HG03066 (cell line): ENCODE measurements at regions not wholly inside any gene's neighbourhood (a gene's known extent, or its start where the extent isn't known, plus 50 kb on each side); places are given as distances from the start of the nearest gene placed in this dataset.

Experiments used
- ATAC-seq: cut with Tn5 transposase; IDR thresholded peaks from one replicate; pipeline ENCODE4 v1.9.1; 2021; ENCODE audit warnings: low read depth; ENCODE audit not compliant: unreplicated experiment

DNA sequence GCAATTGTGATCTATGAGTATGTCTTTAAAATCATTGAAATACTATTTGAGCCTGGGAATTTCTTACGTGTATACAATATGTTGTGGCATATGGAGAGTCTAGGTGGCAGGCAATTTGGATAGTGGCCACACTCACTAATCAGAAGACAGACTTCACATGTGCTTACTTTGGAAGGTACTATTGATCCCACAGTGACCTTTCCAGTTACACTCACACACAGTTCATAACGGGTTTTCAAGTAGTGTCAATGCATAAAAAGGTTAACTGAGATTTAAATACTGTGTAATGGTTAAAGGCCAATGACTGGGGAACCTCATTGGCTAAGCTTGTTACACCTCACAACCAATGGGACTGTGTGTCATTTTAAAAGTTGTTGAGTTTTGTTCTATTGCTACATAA is 783.2 kb downstream of the RPA4 start:
- no peak for ATAC-seq

DNA sequence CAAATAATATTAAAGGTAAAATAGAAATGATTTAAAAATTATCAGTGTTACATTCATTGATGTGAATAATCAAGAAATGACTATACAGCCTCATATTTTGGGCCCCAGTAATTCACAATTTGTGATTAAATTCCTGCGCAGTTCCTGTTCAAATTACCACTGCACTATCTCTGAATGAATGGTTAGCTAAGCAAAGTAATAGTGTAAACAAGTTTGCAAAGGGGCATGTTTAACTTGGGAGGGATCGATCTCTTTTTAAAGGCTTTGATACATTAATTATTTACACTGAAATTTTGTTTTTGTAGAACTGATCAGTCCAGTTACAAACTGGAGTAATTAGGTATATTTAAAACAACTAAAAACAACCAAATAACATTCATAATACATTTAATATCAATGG is 784.4 kb downstream of the RPA4 start:
- no peak for ATAC-seq

DNA sequence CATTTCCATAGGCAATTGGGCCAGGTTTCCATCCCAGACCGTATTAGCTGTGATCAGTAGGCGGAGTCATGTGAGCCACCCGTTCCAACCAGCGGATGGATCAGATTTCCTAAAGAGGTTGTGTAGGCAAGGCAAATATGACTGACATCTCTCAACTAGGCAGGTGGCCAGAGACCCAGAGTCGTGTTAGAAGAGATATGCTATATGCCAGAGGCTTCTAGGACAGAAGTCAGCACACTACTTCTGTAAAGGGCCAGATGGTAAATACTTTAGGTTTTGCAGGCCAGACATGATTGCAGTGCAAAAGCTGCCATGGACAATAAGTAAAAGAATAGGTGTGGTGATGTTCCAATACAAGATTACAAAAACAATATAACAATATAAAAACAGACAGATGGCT is 788.4 kb downstream of the RPA4 start:
- ATAC-seq = no peak

DNA sequence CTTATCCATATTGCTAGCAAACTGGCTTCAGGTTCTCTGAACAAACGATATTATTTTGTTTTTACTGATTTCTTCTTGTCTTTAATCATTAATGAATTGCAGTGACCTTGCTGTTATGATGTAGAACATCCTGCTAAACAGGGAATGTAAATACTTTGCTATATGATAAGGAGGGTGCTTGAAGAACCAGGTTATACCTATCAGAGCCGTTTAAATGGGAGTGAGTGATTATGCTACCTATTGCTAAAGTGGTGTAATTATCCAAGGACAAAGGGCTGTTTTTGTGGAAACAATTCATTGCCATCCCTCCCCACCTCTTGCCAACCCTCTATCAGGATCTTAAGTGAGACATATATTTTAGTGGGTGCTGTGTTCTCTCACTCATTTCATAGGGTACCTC is 788.9 kb downstream of the RPA4 start:
- no peak for ATAC-seq

DNA sequence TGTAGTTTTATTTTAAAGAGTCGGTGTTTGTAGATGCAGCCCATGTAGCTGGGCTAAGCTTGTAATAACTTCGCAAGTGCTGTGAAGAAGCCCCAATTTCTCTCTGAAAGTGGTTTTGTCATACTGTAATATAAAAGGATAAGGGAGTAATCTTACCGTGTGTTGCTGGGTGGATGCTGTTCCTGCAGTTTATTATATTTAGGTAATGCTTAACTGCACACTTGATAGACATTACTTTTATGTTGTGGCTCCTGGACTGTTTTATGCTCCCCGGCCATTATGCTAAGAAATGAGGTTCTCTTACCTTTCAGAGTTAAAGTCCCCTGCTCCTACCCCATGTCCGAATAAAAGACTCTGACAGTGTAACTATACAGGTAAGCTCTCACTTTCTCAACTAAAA is 789.4 kb downstream of the RPA4 start:
- ATAC-seq = no peak

DNA sequence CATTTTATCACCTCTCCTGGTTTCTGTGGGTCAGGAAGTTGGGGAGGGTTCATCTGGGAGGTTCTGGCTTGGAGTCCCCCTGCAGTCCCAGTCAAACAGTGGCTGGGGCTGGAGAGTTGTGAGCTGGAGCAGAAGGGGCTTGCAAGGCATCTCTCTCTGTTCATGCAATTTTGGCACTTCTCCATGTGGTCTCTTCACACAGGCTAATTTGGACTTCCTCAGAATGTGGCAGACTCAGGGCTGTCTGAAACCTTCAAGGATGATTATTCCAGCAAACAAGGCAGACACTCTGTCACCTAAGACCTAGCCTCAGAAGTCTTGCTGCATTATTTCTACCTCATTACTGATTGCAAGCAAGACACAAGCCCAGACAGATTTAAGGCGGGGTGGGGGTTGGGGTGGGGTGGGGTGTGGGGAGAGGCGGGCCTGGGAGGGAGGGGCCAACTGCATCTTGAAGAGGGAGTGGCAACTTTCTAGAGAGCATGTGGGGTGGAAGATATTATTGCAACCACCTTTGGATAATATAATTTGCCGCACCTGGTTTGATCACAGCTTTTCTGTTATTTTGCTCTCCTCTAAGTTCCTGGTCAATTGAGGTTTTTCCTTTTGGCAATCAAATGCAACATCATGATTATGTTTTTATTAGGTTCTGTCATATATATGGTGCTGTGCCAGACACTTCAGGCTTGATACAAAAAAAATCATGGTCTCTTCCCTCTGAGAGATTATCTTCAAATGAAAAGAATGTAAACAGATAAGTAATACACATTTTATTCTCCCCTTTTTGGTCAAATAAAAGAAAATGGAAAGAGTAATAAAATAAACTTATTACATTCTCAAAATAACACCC is 799.5 kb downstream of the RPA4 start:
- no peak for ATAC-seq

DNA sequence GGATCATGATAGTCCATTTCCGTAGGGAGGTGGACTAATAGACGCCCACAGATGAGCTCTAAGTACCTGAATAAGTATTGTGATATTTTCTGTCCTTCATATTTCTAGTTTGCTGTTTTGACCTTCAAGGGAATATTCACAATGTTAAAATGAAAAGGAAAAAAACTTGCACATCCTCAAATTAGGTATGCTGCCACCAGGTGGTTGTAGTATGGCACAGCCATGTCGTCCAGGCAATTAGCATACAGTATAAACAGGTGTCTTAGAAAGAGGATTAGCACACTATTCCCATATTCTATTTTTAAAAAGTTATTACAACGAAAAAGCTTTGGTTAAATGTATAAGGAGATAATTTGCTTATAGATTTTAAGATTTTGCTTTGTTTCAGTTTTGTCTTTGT is 802.0 kb downstream of the RPA4 start:
- no peak for ATAC-seq

DNA sequence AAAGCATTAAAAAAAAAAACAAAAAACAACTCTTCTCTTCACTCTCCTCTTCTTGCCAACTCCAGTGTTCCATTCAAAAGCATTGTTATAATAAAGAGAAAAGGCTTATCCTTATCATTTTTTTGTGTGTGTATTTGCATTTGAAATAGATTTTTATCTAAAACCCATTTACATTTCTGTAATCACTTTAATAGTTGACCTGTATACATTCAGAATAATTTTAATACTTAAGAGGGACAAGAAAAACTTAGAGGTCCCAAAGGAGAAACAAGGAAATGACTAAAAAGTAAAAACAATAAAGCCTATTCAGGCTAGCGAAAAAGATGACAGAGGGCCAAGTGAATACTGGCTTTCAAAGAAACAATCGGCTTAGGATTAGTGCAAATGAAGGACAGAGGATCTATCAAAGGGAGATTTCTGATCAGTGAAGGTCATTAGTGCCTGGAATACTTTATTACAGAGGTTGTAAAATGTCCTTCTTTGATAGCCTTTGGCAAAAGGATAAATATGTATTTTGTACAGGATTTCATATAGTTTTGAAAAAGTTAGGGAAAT is 808.3 kb downstream of the RPA4 start:
- no peak for ATAC-seq

DNA sequence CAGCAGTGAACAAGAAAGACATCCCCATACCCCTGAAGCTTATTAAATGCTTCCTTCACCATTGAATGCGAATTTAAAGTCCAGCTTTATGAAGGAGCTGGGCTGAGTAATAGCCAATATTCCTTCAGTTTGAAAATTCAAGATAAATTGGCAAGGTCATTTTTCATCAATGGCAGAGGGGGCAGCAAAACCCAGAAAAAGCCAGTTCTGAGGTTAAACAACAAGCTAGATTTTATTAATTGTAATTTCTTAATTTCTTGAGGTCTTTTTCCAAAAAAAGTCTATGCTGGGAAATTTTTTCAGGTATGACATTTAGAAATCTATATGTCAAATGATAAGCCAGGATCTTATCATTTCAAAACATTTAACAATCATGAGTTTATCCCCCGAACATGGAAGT is 808.9 kb downstream of the RPA4 start:
- no peak for ATAC-seq

DNA sequence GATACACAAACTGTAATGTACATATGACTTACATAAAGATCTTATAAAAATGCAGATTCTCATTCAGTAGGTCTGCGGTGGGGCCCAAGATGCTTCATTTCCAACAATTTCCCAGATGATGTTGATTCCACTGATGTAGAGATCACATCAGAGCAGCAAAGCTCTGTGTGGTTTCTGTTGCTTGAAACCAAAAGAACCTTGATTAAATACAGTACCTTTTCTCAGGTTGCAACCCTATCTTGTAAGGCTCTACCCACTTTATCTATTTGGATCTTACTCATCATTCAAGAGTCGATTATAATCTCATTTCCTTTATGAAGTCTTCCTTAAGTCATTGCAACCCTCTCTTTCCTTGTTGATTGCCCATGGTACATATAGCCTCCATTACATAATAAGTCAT is 816.8 kb downstream of the RPA4 start:
- no peak for ATAC-seq

DNA sequence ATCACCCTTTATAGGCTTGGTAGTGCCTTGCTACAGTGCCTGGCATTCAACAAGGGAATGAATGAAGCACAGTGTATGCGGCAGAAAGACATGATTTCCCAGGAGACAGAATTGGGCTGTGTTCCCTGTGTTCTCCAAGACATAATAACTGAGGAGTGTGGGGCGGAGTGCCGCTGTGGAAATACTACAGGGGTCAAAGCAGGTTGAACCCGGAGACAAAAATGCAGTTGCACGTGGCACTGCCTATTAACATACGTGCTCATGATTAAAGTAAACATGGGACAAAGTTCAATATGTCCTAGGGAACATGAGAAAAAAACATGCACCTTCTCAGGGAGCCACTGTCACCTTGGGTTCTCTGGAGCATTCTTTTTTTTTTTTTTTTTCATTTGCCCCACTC is 820.8 kb downstream of the RPA4 start:
- ATAC-seq = no peak

DNA sequence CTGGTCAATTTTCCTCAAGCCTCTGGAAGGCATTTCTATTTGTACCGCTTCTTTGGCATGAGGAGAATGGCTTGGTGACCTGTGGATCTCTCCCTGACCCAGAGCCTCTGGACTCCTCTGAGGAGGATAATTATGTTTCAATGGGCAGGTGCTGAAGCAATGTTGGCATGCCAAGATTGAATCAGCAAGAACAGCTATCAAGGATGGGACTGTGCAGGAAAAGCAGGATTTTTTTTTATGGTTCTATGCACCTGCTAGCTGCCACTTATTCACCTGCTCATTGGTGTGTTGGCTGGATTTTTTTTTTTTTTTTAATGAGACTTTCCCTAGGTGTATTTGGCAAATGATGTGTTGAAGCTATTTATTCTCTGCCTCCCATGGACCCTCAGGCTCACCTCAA is 821.2 kb downstream of the RPA4 start:
- no peak for ATAC-seq

DNA sequence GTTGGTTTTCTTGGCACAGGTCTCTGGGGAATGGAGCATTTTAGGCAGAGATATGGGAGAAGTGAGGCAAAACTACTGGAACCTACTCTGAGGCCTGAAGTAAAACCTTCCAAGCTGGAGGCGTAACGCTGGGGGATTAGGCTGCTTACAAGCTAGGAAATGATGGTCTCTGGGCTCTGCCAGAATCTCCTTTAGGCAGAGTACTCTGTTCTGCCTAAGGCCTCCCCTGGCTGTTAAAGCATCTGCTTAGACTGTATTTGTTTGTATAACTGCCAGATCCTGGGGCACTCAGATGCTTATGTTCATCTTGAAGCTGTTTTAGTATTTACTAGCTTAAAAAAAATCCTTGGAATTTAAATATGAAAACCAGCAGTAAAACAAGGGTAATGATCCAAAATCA is 822.2 kb downstream of the RPA4 start:
- no peak for ATAC-seq

DNA sequence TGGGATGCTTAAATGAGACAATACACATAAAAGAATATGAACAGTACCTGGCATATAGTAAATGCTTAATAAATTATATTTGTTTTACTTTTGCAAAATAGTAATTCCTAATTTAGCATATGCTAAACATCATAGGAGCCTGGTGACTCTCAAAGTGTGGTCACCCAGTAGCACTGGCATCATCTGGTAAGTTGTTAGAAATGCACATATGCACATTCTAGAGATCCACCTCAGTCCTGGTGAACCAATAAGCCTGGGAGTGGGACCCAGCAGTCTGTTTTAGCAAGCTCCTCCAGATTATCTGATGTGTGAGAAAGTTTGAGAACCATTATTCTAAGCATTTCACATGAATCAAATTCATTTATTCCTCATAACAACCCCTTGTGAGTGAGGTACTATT is 830.4 kb downstream of the RPA4 start:
- no peak for ATAC-seq

DNA sequence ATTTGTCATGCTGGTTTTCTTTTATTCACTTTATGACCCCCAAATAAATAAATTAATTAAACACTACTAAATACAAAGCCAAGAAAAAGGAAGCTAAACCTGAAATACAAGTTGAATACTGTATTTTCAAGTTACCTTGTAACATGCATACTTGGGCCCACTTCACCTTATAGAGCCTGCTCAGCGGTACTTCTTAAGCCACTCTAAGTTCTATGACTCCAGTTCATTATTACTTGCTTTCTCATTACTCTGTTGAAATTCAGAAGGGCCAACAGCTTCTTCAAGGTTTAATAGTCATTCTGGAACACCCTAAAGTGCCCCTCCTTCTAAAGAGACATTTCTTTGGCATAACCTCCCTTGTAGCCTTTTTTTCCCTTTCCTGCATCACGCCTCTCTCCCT is 844.5 kb downstream of the RPA4 start:
- ATAC-seq = no peak

DNA sequence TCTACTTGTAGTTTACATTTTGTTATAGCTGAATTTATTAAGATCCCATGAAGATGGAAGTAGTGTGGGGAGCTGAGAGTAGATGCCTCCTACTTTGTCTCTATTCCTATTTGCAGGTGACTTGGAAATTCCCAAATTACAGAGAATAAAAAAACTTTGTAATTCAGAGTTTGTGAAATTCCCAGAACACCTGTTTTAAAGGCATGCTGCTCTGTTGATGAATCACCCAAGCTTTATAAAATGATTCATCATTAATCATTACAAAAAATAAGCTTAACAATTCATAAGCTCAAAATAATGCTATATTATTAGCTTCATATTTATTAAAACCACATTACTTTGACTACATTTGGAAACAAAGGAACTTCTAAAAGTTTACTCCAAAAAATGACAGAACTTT is 856.3 kb downstream of the RPA4 start:
- no peak for ATAC-seq

DNA sequence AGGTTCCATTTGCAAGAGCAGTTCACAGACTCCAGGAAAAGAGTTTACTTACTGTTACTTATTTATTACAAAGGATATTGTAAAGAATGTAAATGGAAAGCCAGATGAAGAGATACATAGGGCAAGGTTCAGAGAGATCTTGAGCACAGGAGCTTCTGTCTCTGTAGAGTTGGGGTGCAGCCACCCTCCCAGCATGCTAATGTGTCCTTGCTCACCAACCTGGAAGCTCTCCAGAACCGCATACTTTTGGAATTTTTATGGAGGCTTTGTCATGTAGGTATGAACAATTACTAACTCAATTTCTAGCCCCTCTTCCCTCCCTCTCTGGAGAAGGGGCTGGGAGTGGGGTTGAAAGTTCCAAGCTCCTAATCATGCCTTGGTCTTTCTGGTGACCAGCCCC is 857.2 kb downstream of the RPA4 start:
- ATAC-seq = no peak

DNA sequence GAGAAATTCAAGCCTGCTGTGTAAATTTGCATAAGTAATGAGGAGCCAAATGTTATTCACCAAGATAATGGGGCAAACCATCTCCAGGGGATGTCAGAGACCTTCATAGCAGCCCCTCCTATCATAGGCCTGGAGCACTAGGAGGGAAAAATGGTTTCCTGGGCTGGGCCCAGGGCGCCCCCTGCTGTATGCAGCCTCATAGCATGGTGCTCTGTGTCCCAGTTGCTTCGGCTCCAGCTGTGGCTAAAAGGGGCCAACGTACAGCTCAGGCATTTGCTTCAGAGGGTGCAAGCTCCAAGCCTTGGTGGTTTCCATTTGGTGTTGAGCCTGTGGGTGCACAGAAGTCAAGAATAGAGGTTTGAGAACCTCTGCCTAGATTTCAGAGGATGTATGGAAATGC is 859.3 kb downstream of the RPA4 start:
- ATAC-seq = no peak

DNA sequence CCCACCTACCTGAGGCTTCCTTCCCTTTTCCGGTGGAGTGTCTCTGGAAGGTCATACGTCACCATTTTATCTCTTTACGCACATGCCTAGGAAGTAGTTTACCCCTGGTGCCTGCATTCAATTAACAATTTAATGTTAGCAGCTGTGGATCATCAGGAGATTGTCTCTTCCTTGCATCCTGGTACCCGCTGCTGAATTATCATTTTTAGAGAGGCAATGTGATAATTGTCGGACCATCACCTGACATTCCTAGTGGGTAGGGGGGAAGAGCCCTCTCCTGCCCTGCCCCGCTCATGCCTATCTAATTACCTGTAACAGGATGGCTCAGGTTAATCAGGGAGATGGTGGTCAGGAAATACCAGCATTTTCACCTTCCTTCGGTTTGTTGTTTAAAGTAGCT is 863.6 kb downstream of the RPA4 start:
- ATAC-seq = no peak

DNA sequence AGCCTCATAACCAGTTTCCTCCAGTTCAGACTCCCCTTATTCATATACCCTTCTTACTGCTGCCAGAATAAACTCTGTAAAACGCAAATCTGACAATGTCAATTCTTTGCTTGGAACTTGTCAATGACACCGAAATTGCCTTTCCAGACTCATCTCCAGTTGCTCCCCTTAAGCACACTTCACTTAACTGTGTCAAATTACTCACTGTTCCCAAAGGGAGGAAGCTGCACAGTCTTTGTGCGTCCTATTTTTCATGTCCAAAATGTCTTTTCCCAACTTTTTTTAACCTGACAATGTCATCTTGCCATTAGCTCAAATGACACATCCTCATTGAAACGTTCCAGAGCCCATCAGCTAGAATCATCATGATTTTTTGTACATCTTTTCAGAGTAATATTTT is 867.3 kb downstream of the RPA4 start:
- no peak for ATAC-seq

DNA sequence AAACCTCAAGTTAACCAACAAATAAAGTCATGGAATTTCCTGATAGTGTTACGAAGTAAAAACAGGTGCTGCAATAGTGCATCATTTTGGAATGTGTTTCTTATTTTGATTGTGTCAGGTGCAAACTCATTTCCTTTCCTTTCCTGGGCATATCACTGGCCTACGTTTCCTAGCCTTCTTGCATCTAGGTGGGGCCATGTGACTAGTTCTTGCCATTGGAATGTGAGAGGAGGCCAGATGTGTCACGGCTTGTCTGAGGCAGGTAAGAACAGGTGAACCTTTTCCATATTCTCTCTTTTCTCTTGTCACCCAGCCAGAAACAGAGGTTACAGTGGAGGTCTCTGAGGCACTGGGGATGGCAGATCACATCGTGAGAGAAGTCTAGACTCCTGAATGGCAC is 868.0 kb downstream of the RPA4 start:
- no peak for ATAC-seq

DNA sequence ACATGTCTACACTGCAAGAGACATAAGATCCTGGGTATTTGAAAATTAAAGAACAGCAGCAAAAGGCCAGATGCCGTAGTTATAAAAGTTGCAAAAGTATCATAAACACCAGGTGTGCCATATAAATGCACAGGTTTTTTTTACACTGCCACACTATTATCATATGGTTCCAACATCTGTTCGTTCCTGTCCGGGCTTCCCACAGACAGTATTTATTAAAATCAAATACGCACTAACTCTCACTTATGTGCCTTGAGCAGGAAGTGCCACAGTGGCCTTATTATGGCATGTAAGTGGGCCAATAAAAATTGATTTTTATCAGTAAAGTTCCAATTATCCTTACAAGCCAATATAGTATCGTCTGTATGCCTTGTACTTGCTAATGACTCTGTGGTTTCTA is 873.2 kb downstream of the RPA4 start:
- no peak for ATAC-seq

DNA sequence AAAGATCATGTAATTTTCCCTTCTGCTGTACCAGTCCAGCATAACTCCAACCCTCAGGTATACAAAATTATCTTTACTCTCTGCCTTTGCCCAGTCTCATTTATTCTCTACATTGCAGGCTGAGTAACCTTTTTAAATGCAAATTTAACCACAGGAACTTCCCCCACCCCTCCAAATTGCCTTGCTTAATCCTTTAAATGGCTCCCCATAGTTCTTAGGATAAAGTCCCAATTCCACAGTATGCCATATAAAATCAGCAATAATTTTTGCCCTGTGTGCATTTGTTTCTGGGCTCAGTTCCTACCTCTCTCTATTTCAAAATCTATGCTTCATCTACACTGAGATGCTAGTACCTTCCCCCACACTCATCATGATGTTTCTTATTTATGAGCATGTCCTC is 879.7 kb downstream of the RPA4 start:
- ATAC-seq = no peak
